ENCODE measurements at regions not wholly inside any gene's neighbourhood (a gene's known extent, or its start where the extent isn't known, plus 50 kb on each side); places are given as distances from the start of the nearest gene placed in this dataset.

GRCh38 chrX:39205467-39205866 lies 404.2 kb downstream of the MID1IP1 start:
- ChIA-PET POLR2A (interaction anchor here (0.6 kb wide), 2 partner anchors 349 to 776 kb away, joined by 3 to 4 read pairs; no protein-coding TSS in a partner anchor), CTCF (ENCODE audit: low intra/inter-chr PET ratio) (no interaction called here)
- H3K27ac ChIP-seq (ENCODE audit: extremely low read depth, low read depth, low read length), result no peak overlapping the region
- no peaks in the 10 kb centered on the region for H3K36me3 ChIP-seq (ENCODE audit: control insufficient read depth, insufficient read depth, low read length)
- intact Hi-C loops (cut with micrococcal nuclease) (no loop called here), in situ Hi-C loops (cut with MboI) (no loop called here)
- no peak for DNase-seq (ENCODE audit: extremely low read depth in 1 of 4, low spot score in 3 of 4)
- H3K79me2 ChIP-seq (ENCODE audit: control insufficient read depth, insufficient read depth, low read length), result no peaks in the 10 kb centered on the region
- H3K4me2 ChIP-seq (ENCODE audit: insufficient read depth, low read length), result no peak overlapping the region
- 0% methylated on average over 2 of the region's 4 CpGs for WGBS (ENCODE audit: insufficient coverage, low coverage, missing lambda C conversion rate)
- ATAC-seq, result no peak
- H3K9me1 ChIP-seq (ENCODE audit: control insufficient read depth, insufficient read depth, low read length), result no peaks in the 10 kb centered on the region
- no peak overlapping the region for H3K9ac ChIP-seq (ENCODE audit: insufficient read depth in 1 of 2, low read depth in 2 of 2, low read length in 2 of 2)
- H3K9me3 ChIP-seq (replicated peaks; ENCODE audit: control insufficient read depth, insufficient read depth, low read depth, low read length), result no peaks in the 10 kb centered on the region
- no peaks in the 10 kb centered on the region for H4K20me1 ChIP-seq (replicated peaks; ENCODE audit: control insufficient read depth, insufficient read depth, low read length)
- no peak for TF ChIP-seq SRSF3 (IDR thresholded peaks at IDR 0.05; ENCODE audit: insufficient read depth, low read length)
- no peak for TF ChIP-seq ZBTB7A (IDR thresholded peaks at IDR 0.05; ENCODE audit: borderline replicate concordance, control insufficient read depth, low read depth, low read length)
- no peak for TF ChIP-seq ZFP91 (CRISPR knock-in tag; IDR thresholded peaks at IDR 0.05)
- TF ChIP-seq POU5F1 (IDR thresholded peaks at IDR 0.05; ENCODE audit: borderline replicate concordance, low read depth, low read length, partially characterized antibody), result no peak
- no peak for TF ChIP-seq BRF1 (IDR thresholded peaks at IDR 0.05; ENCODE audit: borderline replicate concordance, extremely low read depth, insufficient read length)
- TF ChIP-seq, protein P1, sequence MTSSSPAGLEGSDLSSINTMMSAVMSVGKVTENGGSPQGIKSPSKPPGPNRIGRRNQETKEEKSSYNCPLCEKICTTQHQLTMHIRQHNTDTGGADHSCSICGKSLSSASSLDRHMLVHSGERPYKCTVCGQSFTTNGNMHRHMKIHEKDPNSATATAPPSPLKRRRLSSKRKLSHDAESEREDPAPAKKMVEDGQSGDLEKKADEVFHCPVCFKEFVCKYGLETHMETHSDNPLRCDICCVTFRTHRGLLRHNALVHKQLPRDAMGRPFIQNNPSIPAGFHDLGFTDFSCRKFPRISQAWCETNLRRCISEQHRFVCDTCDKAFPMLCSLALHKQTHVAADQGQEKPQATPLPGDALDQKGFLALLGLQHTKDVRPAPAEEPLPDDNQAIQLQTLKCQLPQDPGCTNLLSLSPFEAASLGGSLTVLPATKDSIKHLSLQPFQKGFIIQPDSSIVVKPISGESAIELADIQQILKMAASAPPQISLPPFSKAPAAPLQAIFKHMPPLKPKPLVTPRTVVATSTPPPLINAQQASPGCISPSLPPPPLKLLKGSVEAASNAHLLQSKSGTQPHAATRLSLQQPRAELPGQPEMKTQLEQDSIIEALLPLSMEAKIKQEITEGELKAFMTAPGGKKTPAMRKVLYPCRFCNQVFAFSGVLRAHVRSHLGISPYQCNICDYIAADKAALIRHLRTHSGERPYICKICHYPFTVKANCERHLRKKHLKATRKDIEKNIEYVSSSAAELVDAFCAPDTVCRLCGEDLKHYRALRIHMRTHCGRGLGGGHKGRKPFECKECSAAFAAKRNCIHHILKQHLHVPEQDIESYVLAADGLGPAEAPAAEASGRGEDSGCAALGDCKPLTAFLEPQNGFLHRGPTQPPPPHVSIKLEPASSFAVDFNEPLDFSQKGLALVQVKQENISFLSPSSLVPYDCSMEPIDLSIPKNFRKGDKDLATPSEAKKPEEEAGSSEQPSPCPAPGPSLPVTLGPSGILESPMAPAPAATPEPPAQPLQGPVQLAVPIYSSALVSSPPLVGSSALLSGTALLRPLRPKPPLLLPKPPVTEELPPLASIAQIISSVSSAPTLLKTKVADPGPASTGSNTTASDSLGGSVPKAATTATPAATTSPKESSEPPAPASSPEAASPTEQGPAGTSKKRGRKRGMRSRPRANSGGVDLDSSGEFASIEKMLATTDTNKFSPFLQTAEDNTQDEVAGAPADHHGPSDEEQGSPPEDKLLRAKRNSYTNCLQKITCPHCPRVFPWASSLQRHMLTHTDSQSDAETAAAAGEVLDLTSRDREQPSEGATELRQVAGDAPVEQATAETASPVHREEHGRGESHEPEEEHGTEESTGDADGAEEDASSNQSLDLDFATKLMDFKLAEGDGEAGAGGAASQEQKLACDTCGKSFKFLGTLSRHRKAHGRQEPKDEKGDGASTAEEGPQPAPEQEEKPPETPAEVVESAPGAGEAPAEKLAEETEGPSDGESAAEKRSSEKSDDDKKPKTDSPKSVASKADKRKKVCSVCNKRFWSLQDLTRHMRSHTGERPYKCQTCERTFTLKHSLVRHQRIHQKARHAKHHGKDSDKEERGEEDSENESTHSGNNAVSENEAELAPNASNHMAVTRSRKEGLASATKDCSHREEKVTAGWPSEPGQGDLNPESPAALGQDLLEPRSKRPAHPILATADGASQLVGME (CRISPR knock-in tag; IDR thresholded peaks at IDR 0.05), result no peak
- no peak for TF ChIP-seq CC2D1A (IDR thresholded peaks at IDR 0.05)
- TF ChIP-seq CSDE1 (IDR thresholded peaks at IDR 0.05), result no peak
- H2AFZ ChIP-seq (ENCODE audit: low read depth, low read length), result no peak overlapping the region
- no peak for FAIRE-seq
- no peaks in the 10 kb centered on the region; a peak in 2 of 5 replicates for H3K27me3 ChIP-seq (ENCODE audit: control insufficient read depth in 2 of 2, insufficient read depth in 2 of 2, low read length in 2 of 2)
- H3K4me3 ChIP-seq, result no peak overlapping the region
- BruUV-seq (replicated peaks), result no TSS peak
- H3K4me1 ChIP-seq (replicated peaks in 1 of 2; ENCODE audit: control insufficient read depth in 2 of 2, insufficient read depth in 2 of 2, low read length in 2 of 2), result peaks cover 0 to 8% of the 10 kb centered on the region in 2 experiments; a peak in 2 of 5 replicates
